ENCODE measurements at regions not wholly inside any gene's neighbourhood (a gene's known extent, or its start where the extent isn't known, plus 50 kb on each side); places are given as distances from the start of the nearest gene placed in this dataset.

- Histone ChIP-seq H3K27ac (ENCODE audit: low read depth) (no peak overlapping the region), H3F3A (replicated peaks; ENCODE audit: low read depth) (no peaks in the 10 kb centered on the region), H3K9me2 (ENCODE audit: insufficient read depth) (no peaks in the 10 kb centered on the region), H4K20me1 (replicated peaks; ENCODE audit: insufficient read depth) (no peaks in the 10 kb centered on the region), H3K4me1 (ENCODE audit: insufficient read depth) (peaks cover 10% of the 10 kb centered on the region), H3K4me2 (no peak overlapping the region), H3K27me3 (ENCODE audit: insufficient read depth) (no peaks in the 10 kb centered on the region), H3K79me2 (replicated peaks; ENCODE audit: insufficient read depth) (no peaks in the 10 kb centered on the region), H3K36me3 (ENCODE audit: insufficient read depth) (no peaks in the 10 kb centered on the region; the same call in 1 of the 2 replicates), H2AFZ (no peak overlapping the region), H3K4me3 (no peak overlapping the region)
- Mint-ChIP-seq H3K4me1 (peaks cover 15% of the 10 kb centered on the region), H3K4me3 (no peak overlapping the region), H3K9me3 (no peaks in the 10 kb centered on the region; the same call in 2 of the 3 replicates), H3K36me3 (ENCODE audit: low read depth) (no peaks in the 10 kb centered on the region; the same call in 2 of the 3 replicates), H3K27ac (no peak overlapping the region), H3K27me3 (ENCODE audit: insufficient read depth, low read depth, poor library complexity) (no peaks in the 10 kb centered on the region)
- no peak for ATAC-seq
- no peak for TF ChIP-seq ZNF114 (CRISPR knock-in tag; IDR thresholded peaks at IDR 0.05)
- no peak for TF ChIP-seq ETS1 (IDR thresholded peaks at IDR 0.05)
- no peak for TF ChIP-seq CREB1 (CRISPR knock-in tag; IDR thresholded peaks at IDR 0.05; ENCODE audit: low read depth)
- TF ChIP-seq NANOG (IDR thresholded peaks at IDR 0.05; ENCODE audit: borderline replicate concordance), result no peak
- TF ChIP-seq JUNB (IDR thresholded peaks at IDR 0.05; ENCODE audit: unreplicated experiment), result no peak
- TF ChIP-seq STAT1 (IDR thresholded peaks at IDR 0.05; ENCODE audit: unreplicated experiment), result no peak
- TF ChIP-seq ZNF331 (CRISPR knock-in tag; IDR thresholded peaks at IDR 0.05; ENCODE audit: low read depth), result no peak
- TF ChIP-seq REST (IDR thresholded peaks at IDR 0.05; ENCODE audit: unreplicated experiment), result no peak
- TF ChIP-seq ZNF462 (CRISPR knock-in tag; IDR thresholded peaks at IDR 0.05), result no peak
- no peak for TF ChIP-seq CTCF (conservative IDR thresholded peaks at IDR 0.05; ENCODE audit: low read depth in 2 of 2)
- TF ChIP-seq EZH2phosphoT487 (IDR thresholded peaks at IDR 0.05; ENCODE audit: unreplicated experiment), result no peak
- TF ChIP-seq EZH2 (IDR thresholded peaks at IDR 0.05; ENCODE audit: low read depth, unreplicated experiment), result no peak
- no peak for TF ChIP-seq POLR2AphosphoS5 (IDR thresholded peaks at IDR 0.05; ENCODE audit: low read depth)
- no peak for DNase-seq (ENCODE audit: low spot score)
Observed at GRCh38 chr2:183497861-183498260, 373.6 kb downstream of the NUP35 start.

All from GM23338 (cell line).